ENCODE measurements at regions not wholly inside any gene's neighbourhood (a gene's known extent, or its start where the extent isn't known, plus 50 kb on each side); places are given as distances from the start of the nearest gene placed in this dataset.

GRCh38 chrX:27008486-27008885 lies 454.7 kb downstream of the PPP4R3C start:
- no peak overlapping the region for H3K27ac ChIP-seq
- intact Hi-C loops (cut with DNase I) = no loop called here
- no peaks in the 10 kb centered on the region for H3K36me3 ChIP-seq
- DNase-seq = no peak
- FAIRE-seq = no peak
- TF ChIP-seq CTCF (IDR thresholded peaks at IDR 0.05) = no peak
- 42 to 54% methylated on average over 5 of the region's 5 CpGs for WGBS, 2 donors
- H3K27me3 ChIP-seq = no peaks in the 10 kb centered on the region
- no peak for ATAC-seq
- H3K9me3 ChIP-seq = no peaks in the 10 kb centered on the region
- H3K4me1 ChIP-seq = no peaks in the 10 kb centered on the region
- H3K4me3 ChIP-seq = no peak overlapping the region

GRCh38 chrX:26999634-27000033 lies 463.5 kb downstream of the PPP4R3C start:
- Histone ChIP-seq H3K36me3 (no peaks in the 10 kb centered on the region), H3K27me3 (peaks cover 0 to 6% (median 0%) of the 10 kb centered on the region in 4 donors), H3K27ac (no peak overlapping the region), H3K4me3 (no peak overlapping the region), H3K9me3 (no peaks in the 10 kb centered on the region), H3K4me1 (no peaks in the 10 kb centered on the region)
- DNase-seq (no peak), FAIRE-seq (peak; percentile 29), ATAC-seq (no peak)
- TF ChIP-seq CTCF (IDR thresholded peaks at IDR 0.05) = no peak
- WGBS, 2 donors = 64 to 66% methylated on average over 1 of the region's 1 CpG
- intact Hi-C loops (cut with DNase I) = no loop called here

GRCh38 chrX:26958261-26958660 lies 504.9 kb downstream of the PPP4R3C start:
- Histone ChIP-seq H3K27me3 (no peaks in the 10 kb centered on the region), H3K4me3 (no peak overlapping the region), H3K27ac (no peak overlapping the region), H3K9me3 (no peaks in the 10 kb centered on the region), H3K4me1 (no peaks in the 10 kb centered on the region), H3K36me3 (no peaks in the 10 kb centered on the region)
- 52 to 68% methylated on average over 3 of the region's 3 CpGs for WGBS, 2 donors
- TF ChIP-seq CTCF (IDR thresholded peaks at IDR 0.05) = no peak
- intact Hi-C loops (cut with DNase I) = no loop called here
- FAIRE-seq = no peak
- DNase-seq = no peak
- ATAC-seq = no peak

- FAIRE-seq = no peak
- WGBS, 2 donors = 24 to 25% methylated on average over 2 of the region's 2 CpGs
- Histone ChIP-seq H3K4me3 (no peak overlapping the region), H3K4me1 (no peaks in the 10 kb centered on the region), H3K27me3 (peaks cover 0 to 5% (median 0%) of the 10 kb centered on the region in 4 donors), H3K36me3 (no peaks in the 10 kb centered on the region), H3K27ac (no peak overlapping the region), H3K9me3 (no peaks in the 10 kb centered on the region)
- no peak for DNase-seq
- ATAC-seq = no peak
- no peak for TF ChIP-seq CTCF (IDR thresholded peaks at IDR 0.05)
- intact Hi-C loops (cut with DNase I) = no loop called here
Observed at GRCh38 chrX:26954029-26954428, 509.1 kb downstream of the PPP4R3C start.

- H3K27me3 ChIP-seq = peaks cover 0 to 5% (median 0%) of the 10 kb centered on the region in 4 donors
- H3K9me3 ChIP-seq = no peaks in the 10 kb centered on the region
- DNase-seq = no peak
- no peak overlapping the region for H3K4me3 ChIP-seq
- no peak for TF ChIP-seq CTCF (IDR thresholded peaks at IDR 0.05)
- no peak for FAIRE-seq
- no peaks in the 10 kb centered on the region for H3K4me1 ChIP-seq
- no peak for ATAC-seq
- no peak overlapping the region for H3K27ac ChIP-seq
- no peaks in the 10 kb centered on the region for H3K36me3 ChIP-seq
- intact Hi-C loops (cut with DNase I) = no loop called here
- WGBS, 2 donors = 5 to 10% methylated on average over 2 of the region's 2 CpGs
Observed at GRCh38 chrX:26952213-26952612, 510.9 kb downstream of the PPP4R3C start.
